Panc1 (cell line): ENCODE measurements at regions not wholly inside any gene's neighbourhood (a gene's known extent, or its start where the extent isn't known, plus 50 kb on each side); places are given as distances from the start of the nearest gene placed in this dataset.

Experiments
- ATAC-seq: fragments of 200-7000 bp; cut with Tn5 transposase; 2 replicates; pipeline ENCODE4 v1.9.1; 2020; ENCODE audit warnings: mild to moderate bottlenecking, moderate library complexity
- BruUV-seq: library from RNA; stranded (reverse); fragments of 400-500 nt; replicated peaks from 2 replicates; lab custom pipeline; 2021; lab: Mats Ljungman, UMichigan
- CTCF ChIA-PET: fragments of 300-600 bp; sonication (Branson Sonifier 250); formaldehyde crosslinking; loops from one replicate; lab custom pipeline; 2022; ENCODE audit warnings: antibody characterized with exemption; lab: Charles Lee
- POLR2A ChIA-PET: fragments of 300-600 bp; sonication (Branson Sonifier 250); formaldehyde crosslinking; loops from one replicate; lab custom pipeline; 2022; ENCODE audit warnings: antibody characterized with exemption; lab: Charles Lee
- DNase-seq: peaks from one replicate; pipeline ENCODE4 v3.0.0-alpha.2; 2010; ENCODE audit warnings: low read depth, low spot score
- H3K27ac ChIP-seq: 2 replicates; pipeline ENCODE4 v1.5.1; 2011; ENCODE audit warnings: mild to moderate bottlenecking, low read length, inconsistent platforms
- H3K27me3 ChIP-seq: fragments of 200-500 bp; sonication (Bioruptor generic); 2 replicates; pipeline ENCODE4 v1.6.0; 2014; ENCODE audit warnings: low read length, inconsistent platforms; ENCODE audit not compliant: control insufficient read depth, insufficient read depth
- H3K36me3 ChIP-seq: fragments of 200-500 bp; sonication (Bioruptor generic); 2 replicates; pipeline ENCODE4 v1.5.1; 2014; ENCODE audit warnings: inconsistent platforms, mild to moderate bottlenecking, low read length, moderate library complexity; ENCODE audit not compliant: control insufficient read depth, insufficient read depth
- H3K4me1 ChIP-seq: 2 replicates; pipeline ENCODE4 v1.5.1; 2011; ENCODE audit warnings: inconsistent platforms, mild to moderate bottlenecking, low read length, moderate library complexity; ENCODE audit not compliant: control insufficient read depth, insufficient read depth
- H3K4me3 ChIP-seq, 2 experiments: 2 replicates each; pipeline ENCODE4 v1.5.1; 2011 to 2012; ENCODE audit warnings: low read depth in 2 of 2, low read length in 2 of 2, mild to moderate bottlenecking in 2 of 2, inconsistent platforms in 1 of 2, moderate library complexity in 1 of 2
- H3K9me3 ChIP-seq: fragments of 200-500 bp; sonication (Bioruptor generic); 2 replicates; pipeline ENCODE4 v1.5.1; 2014; ENCODE audit warnings: low read depth, mild to moderate bottlenecking, inconsistent platforms, low read length, moderate library complexity; ENCODE audit not compliant: control insufficient read depth, insufficient read depth
- CTCF ChIP-seq: fragments of 450-650 bp; IDR thresholded peaks from 2 replicates; pipeline ENCODE4 v1.5.1; 2017; ENCODE audit warnings: mild to moderate bottlenecking
- POLR2AphosphoS5 ChIP-seq: IDR thresholded peaks from 2 replicates; pipeline ENCODE4 v1.6.1; 2012; ENCODE audit warnings: mild to moderate bottlenecking, low read depth, low read length, moderate library complexity
- REST ChIP-seq, 2 experiments: IDR thresholded peaks; 2 replicates each; pipeline ENCODE4 v1.6.1; 2011 to 2012; ENCODE audit warnings: low read depth in 2 of 2, control low read depth in 1 of 2, low read length in 1 of 2, mild to moderate bottlenecking in 1 of 2, moderate library complexity in 1 of 2; ENCODE audit not compliant: insufficient read depth in 1 of 2
- SIN3A ChIP-seq: IDR thresholded peaks from 2 replicates; pipeline ENCODE4 v1.6.1; 2012; ENCODE audit warnings: low read depth, mild to moderate bottlenecking, low read length, moderate library complexity, borderline replicate concordance; ENCODE audit not compliant: insufficient read depth
- TCF7L2 ChIP-seq: IDR thresholded peaks from 2 replicates; pipeline ENCODE4 v1.6.1; 2011; ENCODE audit warnings: mild to moderate bottlenecking, low read depth, low read length, inconsistent platforms
- in situ Hi-C: cut with HindIII; loops from 2 replicates; pipeline ENCODE4 v1.10.0; 2016; ENCODE audit warnings: low sequenced_read_pairs, low pct_unique_long_range_greater_than_20kb
- intact Hi-C: fragments of 100-400 bp; cut with micrococcal nuclease; formaldehyde crosslinking; loops from one replicate; pipeline ENCODE4 v1.10.0; 2022; ENCODE audit not compliant: unreplicated experiment

- Histone ChIP-seq H3K4me1 (no peaks in the 10 kb centered on the region), H3K9me3 (no peaks in the 10 kb centered on the region), H3K4me3 (no peak overlapping the region), H3K36me3 (no peaks in the 10 kb centered on the region), H3K27ac (no peak overlapping the region), H3K27me3 (no peaks in the 10 kb centered on the region)
- POLR2A ChIA-PET = no interaction called here
- no TSS peak for BruUV-seq
- CTCF ChIA-PET = no interaction called here
- in situ Hi-C loops = no loop called here
- intact Hi-C loops = no loop called here
- TF ChIP-seq CTCF (no peak), REST (IDR thresholded peaks at IDR 0.05; ENCODE audit: insufficient read depth in 1 of 2, low read depth in 2 of 2, low read length in 1 of 2) (no peak), SIN3A (no peak), TCF7L2 (no peak), POLR2AphosphoS5 (no peak)
- ATAC-seq (no peak), DNase-seq (no peak)
These were observed 144.4 kb downstream of the LIG4 start for GRCh38 chr13:108070925-108071324.

- no peak for ATAC-seq
- TF ChIP-seq POLR2AphosphoS5 (no peak), REST (IDR thresholded peaks at IDR 0.05; ENCODE audit: insufficient read depth in 1 of 2, low read depth in 2 of 2, low read length in 1 of 2) (no peak), TCF7L2 (no peak), CTCF (no peak), SIN3A (no peak)
- no peak overlapping the region for H3K27ac ChIP-seq
- ChIA-PET CTCF (no interaction called here), POLR2A (no interaction called here)
- BruUV-seq = no TSS peak
- H3K9me3 ChIP-seq = no peaks in the 10 kb centered on the region
- no peaks in the 10 kb centered on the region for H3K36me3 ChIP-seq
- intact Hi-C loops (no loop called here), in situ Hi-C loops (no loop called here)
- no peak for DNase-seq
- no peaks in the 10 kb centered on the region for H3K4me1 ChIP-seq
- H3K27me3 ChIP-seq = no peaks in the 10 kb centered on the region
- no peak overlapping the region for H3K4me3 ChIP-seq
These were observed 144.8 kb downstream of the LIG4 start for GRCh38 chr13:108070491-108070890.
